GM12872 (cell line): ENCODE measurements at regions not wholly inside any gene's neighbourhood (a gene's known extent, or its start where the extent isn't known, plus 50 kb on each side); places are given as distances from the start of the nearest gene placed in this dataset.

Source experiments
- CTCF ChIP-seq: IDR thresholded peaks from 3 replicates; pipeline ENCODE4 v1.5.1; 2011; ENCODE audit warnings: low read depth, mild to moderate bottlenecking, low read length, moderate library complexity; ENCODE audit not compliant: insufficient read depth

GRCh38 chr13:38093425-38093824 lies 223.9 kb upstream of the TRPC4 start:
- TF ChIP-seq CTCF = no peak

- no peak for TF ChIP-seq CTCF
Measured at GRCh38 chr13:38090913-38091312, 221.3 kb upstream of the TRPC4 start.

- TF ChIP-seq CTCF = no peak
Measured at GRCh38 chr13:38086721-38087120, 217.1 kb upstream of the TRPC4 start.

GRCh38 chr13:38086013-38086412 lies 216.4 kb upstream of the TRPC4 start:
- TF ChIP-seq CTCF = no peak

- TF ChIP-seq CTCF = no peak
Measured at GRCh38 chr13:38073931-38074330, 204.4 kb upstream of the TRPC4 start.

- no peak for TF ChIP-seq CTCF
Measured at GRCh38 chr13:38072696-38073095, 203.1 kb upstream of the TRPC4 start.

- no peak for TF ChIP-seq CTCF
Measured at GRCh38 chr13:38053896-38054295, 184.3 kb upstream of the TRPC4 start.

GRCh38 chr13:38046049-38046376 lies 176.4 kb upstream of the TRPC4 start:
- no peak for TF ChIP-seq CTCF
